ENCODE measurements at regions not wholly inside any gene's neighbourhood (a gene's known extent, or its start where the extent isn't known, plus 50 kb on each side); places are given as distances from the start of the nearest gene placed in this dataset.

- Histone ChIP-seq H3K9me1 (ENCODE audit: insufficient read depth, low read length) (0 out of 2 replicates have a peak, but pooled peaks cover under 1% of the 10 kb centered on the region), H3K4ac (ENCODE audit: low read depth, low read length) (no peak overlapping the region), H2AK9ac (replicated peaks; ENCODE audit: low read depth, low read length, poor library complexity) (no peak overlapping the region), H3K14ac (replicated peaks; ENCODE audit: low read depth, low read length) (no peak overlapping the region), H3K4me2 (ENCODE audit: low read depth, low read length) (no peak overlapping the region), H3K27me3 (ENCODE audit: control insufficient read depth, insufficient read depth, low read length) (no peaks in the 10 kb centered on the region), H3K4me3 (ENCODE audit: insufficient read depth, low read depth, low read length) (no peak overlapping the region), H2AK5ac (ENCODE audit: low read depth, low read length) (no peak overlapping the region), H4K91ac (ENCODE audit: insufficient read depth, low read depth, low read length) (no peak overlapping the region), H3K27ac (ENCODE audit: insufficient read depth, low read length) (no peak overlapping the region), H3K79me1 (ENCODE audit: low read depth in 1 of 2, low read length in 2 of 2) (no peaks in the 10 kb centered on the region), H3K23ac (ENCODE audit: low read depth, low read length) (no peak overlapping the region), H2BK15ac (ENCODE audit: low read depth, low read length) (no peak overlapping the region), H2AFZ (replicated peaks; ENCODE audit: low read length, poor library complexity) (no peak overlapping the region), H3K4me1 (ENCODE audit: control insufficient read depth, insufficient read depth, low read length) (no peaks in the 10 kb centered on the region; the same call in 1 of the 2 replicates), H3K9ac (ENCODE audit: low read depth, low read length) (no peak overlapping the region), H3K36me3 (ENCODE audit: control insufficient read depth, insufficient read depth, low read length) (no peaks in the 10 kb centered on the region), H4K20me1 (ENCODE audit: insufficient read depth, low read length) (no peaks in the 10 kb centered on the region), H2BK120ac (ENCODE audit: low read depth, low read length) (no peak overlapping the region), H4K5ac (ENCODE audit: low read depth, low read length) (no peak overlapping the region), H3K9me3 (ENCODE audit: control insufficient read depth, insufficient read depth, low read length) (no peaks in the 10 kb centered on the region), H2BK5ac (ENCODE audit: low read depth, low read length, poor library complexity, severe bottlenecking) (no peak overlapping the region), H2BK20ac (ENCODE audit: low read depth, low read length) (no peak overlapping the region), H4K8ac (ENCODE audit: low read depth in 2 of 2, low read length in 2 of 2) (no peak overlapping the region), H3K56ac (ENCODE audit: extremely low read depth, insufficient read depth, low read length) (no peak overlapping the region), H3K18ac (ENCODE audit: low read depth, low read length) (no peak overlapping the region)
- ChIA-PET POLR2A (ENCODE audit: unreplicated experiment) (no interaction called here), CTCF (no interaction called here)
- TF ChIP-seq FOS (IDR thresholded peaks at IDR 0.05; ENCODE audit: low read depth, low read length) = no peak
- TF ChIP-seq POLR2A (IDR thresholded peaks at IDR 0.05; ENCODE audit: low read depth, low read length) = no peak
- no peak for TF ChIP-seq ELK1 (IDR thresholded peaks at IDR 0.05; ENCODE audit: borderline replicate concordance, low read depth, low read length)
- TF ChIP-seq CHD1 (IDR thresholded peaks at IDR 0.05; ENCODE audit: low read depth, low read length) = no peak
- TF ChIP-seq NFE2L2 (IDR thresholded peaks at IDR 0.05; ENCODE audit: low read depth, low read length) = no peak
- no peak for TF ChIP-seq RAD21 (IDR thresholded peaks at IDR 0.05; ENCODE audit: low read length)
- TF ChIP-seq BHLHE40 (IDR thresholded peaks at IDR 0.05; ENCODE audit: low read depth, low read length) = no peak
- TF ChIP-seq USF2 (IDR thresholded peaks at IDR 0.05; ENCODE audit: low read depth, low read length) = no peak
- no peak for TF ChIP-seq CTCF (conservative IDR thresholded peaks at IDR 0.05; ENCODE audit: low read depth, low read length)
- no peak for TF ChIP-seq CEBPB (IDR thresholded peaks at IDR 0.05; ENCODE audit: low read depth, low read length)
- TF ChIP-seq MXI1 (IDR thresholded peaks at IDR 0.05; ENCODE audit: borderline replicate concordance, low read depth, low read length) = no peak
- TF ChIP-seq SMC3 (IDR thresholded peaks at IDR 0.05; ENCODE audit: low read depth, low read length) = no peak
- no CpG with 5 or more reads among the region's 1 CpG for WGBS, 2 experiments (ENCODE audit: extremely low coverage in 2 of 2, insufficient read length in 1 of 2)
- BruUV-seq (replicated peaks) = no TSS peak
- ATAC-seq (ENCODE audit: low read depth) = no peak
- dilution Hi-C loops (cut with HindIII; ENCODE audit: low sequenced_read_pairs, unreplicated experiment) = no loop called here
- intact Hi-C loops (cut with micrococcal nuclease) = no loop called here
- no peak for DNase-seq
- in situ Hi-C loops (cut with MboI; ENCODE audit: low sequenced_read_pairs) = no loop called here
Measured at GRCh38 chr1:173337126-173337525, 130.0 kb upstream of the TNFSF4 start.

Data from IMR-90 (cell line).